ENCODE measurements at regions not wholly inside any gene's neighbourhood (a gene's known extent, or its start where the extent isn't known, plus 50 kb on each side); places are given as distances from the start of the nearest gene placed in this dataset.

GRCh38 chr13:37270226-37271001, 164.9 kb upstream of the CSNK1A1L start:
- intact Hi-C loops (cut with micrococcal nuclease) = no loop called here
- ChIA-PET CTCF (no interaction called here), POLR2A (interaction anchor here (1.3 kb wide), 1 partner anchor 27 kb away, joined by 3 read pairs; no protein-coding TSS in a partner anchor)
- H3K36me3 Mint-ChIP-seq (ENCODE audit: insufficient read depth, unreplicated experiment) = no peaks in the 10 kb centered on the region
- no peak for TF ChIP-seq CTCF (IDR thresholded peaks at IDR 0.05; ENCODE audit: unreplicated experiment)
- no peak overlapping the region for H3K4me3 Mint-ChIP-seq (ENCODE audit: unreplicated experiment)
- peaks cover 21% of the 10 kb centered on the region for H3K9me3 Mint-ChIP-seq (ENCODE audit: unreplicated experiment)
- no TSS peak for BruUV-seq (replicated peaks)
- no peaks in the 10 kb centered on the region for H3K4me1 Mint-ChIP-seq (ENCODE audit: insufficient read depth, unreplicated experiment)
- DNase-seq (ENCODE audit: unreplicated experiment) = no peak
- H3K27me3 Mint-ChIP-seq (ENCODE audit: insufficient read depth, unreplicated experiment) = no peaks in the 10 kb centered on the region
- H3K27ac Mint-ChIP-seq (ENCODE audit: low read depth, unreplicated experiment) = no peak overlapping the region

GRCh38 chr13:37263871-37264270, 158.4 kb upstream of the CSNK1A1L start:
- CTCF ChIA-PET = interaction anchor here (0.6 to 1.2 kb wide), 2 partner anchors 151 to 157 kb away, joined by 3 read pairs; no protein-coding TSS in a partner anchor
- Mint-ChIP-seq H3K4me3 (ENCODE audit: unreplicated experiment) (no peak overlapping the region), H3K27me3 (ENCODE audit: insufficient read depth, unreplicated experiment) (no peaks in the 10 kb centered on the region), H3K4me1 (ENCODE audit: insufficient read depth, unreplicated experiment) (no peaks in the 10 kb centered on the region), H3K9me3 (ENCODE audit: unreplicated experiment) (peaks cover 37% of the 10 kb centered on the region), H3K27ac (ENCODE audit: low read depth, unreplicated experiment) (no peak overlapping the region), H3K36me3 (ENCODE audit: insufficient read depth, unreplicated experiment) (no peaks in the 10 kb centered on the region)
- BruUV-seq (replicated peaks) = no TSS peak
- POLR2A ChIA-PET = no interaction called here
- no peak for DNase-seq (ENCODE audit: unreplicated experiment)
- intact Hi-C loops (cut with micrococcal nuclease) = no loop called here
- no peak for TF ChIP-seq CTCF (IDR thresholded peaks at IDR 0.05; ENCODE audit: unreplicated experiment)

GRCh38 chr13:37257706-37258105, 152.2 kb upstream of the CSNK1A1L start:
- Mint-ChIP-seq H3K27me3 (ENCODE audit: insufficient read depth, unreplicated experiment) (no peaks in the 10 kb centered on the region), H3K27ac (ENCODE audit: low read depth, unreplicated experiment) (no peak overlapping the region), H3K36me3 (ENCODE audit: insufficient read depth, unreplicated experiment) (no peaks in the 10 kb centered on the region), H3K4me3 (ENCODE audit: unreplicated experiment) (no peak overlapping the region), H3K9me3 (ENCODE audit: unreplicated experiment) (peaks cover 19% of the 10 kb centered on the region), H3K4me1 (ENCODE audit: insufficient read depth, unreplicated experiment) (no peaks in the 10 kb centered on the region)
- TF ChIP-seq CTCF (IDR thresholded peaks at IDR 0.05; ENCODE audit: unreplicated experiment) = no peak
- no peak for DNase-seq (ENCODE audit: unreplicated experiment)
- BruUV-seq (replicated peaks) = no TSS peak
- ChIA-PET POLR2A (no interaction called here), CTCF (no interaction called here)
- intact Hi-C loops (cut with micrococcal nuclease) = no loop called here

- POLR2A ChIA-PET = no interaction called here
- Mint-ChIP-seq H3K9me3 (ENCODE audit: unreplicated experiment) (peaks cover 19% of the 10 kb centered on the region), H3K27me3 (ENCODE audit: insufficient read depth, unreplicated experiment) (no peaks in the 10 kb centered on the region), H3K4me1 (ENCODE audit: insufficient read depth, unreplicated experiment) (no peaks in the 10 kb centered on the region), H3K27ac (ENCODE audit: low read depth, unreplicated experiment) (no peak overlapping the region), H3K4me3 (ENCODE audit: unreplicated experiment) (no peak overlapping the region), H3K36me3 (ENCODE audit: insufficient read depth, unreplicated experiment) (no peaks in the 10 kb centered on the region)
- CTCF ChIA-PET = interaction anchor here (0.5 to 0.6 kb wide), 2 partner anchors 10 to 1779 kb away, joined by 3 to 5 read pairs; no protein-coding TSS in a partner anchor
- BruUV-seq (replicated peaks) = no TSS peak
- intact Hi-C loops (cut with micrococcal nuclease) = no loop called here
- no peak for DNase-seq (ENCODE audit: unreplicated experiment)
- TF ChIP-seq CTCF (IDR thresholded peaks at IDR 0.05; ENCODE audit: unreplicated experiment) = no peak
These were observed 151.6 kb upstream of the CSNK1A1L start for GRCh38 chr13:37257051-37257450.

All from MCF 10A (cell line).